MCF 10A (cell line): ENCODE measurements at regions not wholly inside any gene's neighbourhood (a gene's known extent, or its start where the extent isn't known, plus 50 kb on each side); places are given as distances from the start of the nearest gene placed in this dataset.

Source experiments
- BruUV-seq: library from RNA; stranded (reverse); fragments of 400-500 nt; replicated peaks from 2 replicates; lab custom pipeline; 2021; lab: Mats Ljungman, UMichigan
- CTCF ChIA-PET: fragments of 300-600 bp; sonication (Branson Sonifier 250); formaldehyde crosslinking; extraction: SDS; loops from one replicate; lab custom pipeline; 2021; ENCODE audit warnings: antibody characterized with exemption, inconsistent platforms; lab: Yijun Ruan, JAX
- POLR2A ChIA-PET: fragments of 300-600, 350-650 bp; sonication (Branson Sonifier 250); formaldehyde crosslinking; extraction: SDS; loops from one replicate; lab custom pipeline; 2020; ENCODE audit warnings: antibody characterized with exemption, inconsistent platforms; lab: Yijun Ruan, JAX
- DNase-seq: peaks from one replicate; pipeline ENCODE4 v3.0.0-alpha.2; 2018; ENCODE audit not compliant: unreplicated experiment
- H3K27ac Mint-ChIP-seq: one replicate; pipeline ENCODE4 v1.8.0; 2022; ENCODE audit warnings: mild to moderate bottlenecking, low read depth, mixed read lengths; ENCODE audit not compliant: unreplicated experiment
- H3K27me3 Mint-ChIP-seq: one replicate; pipeline ENCODE4 v1.8.0; 2022; ENCODE audit warnings: mixed read lengths; ENCODE audit not compliant: insufficient read depth, unreplicated experiment
- H3K36me3 Mint-ChIP-seq: one replicate; pipeline ENCODE4 v1.8.0; 2022; ENCODE audit warnings: mild to moderate bottlenecking, moderate library complexity, mixed read lengths; ENCODE audit not compliant: insufficient read depth, unreplicated experiment
- H3K4me1 Mint-ChIP-seq: one replicate; pipeline ENCODE4 v1.8.0; 2022; ENCODE audit warnings: mixed read lengths; ENCODE audit not compliant: insufficient read depth, unreplicated experiment
- H3K4me3 Mint-ChIP-seq: one replicate; pipeline ENCODE4 v1.8.0; 2022; ENCODE audit warnings: mild to moderate bottlenecking, moderate library complexity, mixed read lengths; ENCODE audit not compliant: unreplicated experiment
- H3K9me3 Mint-ChIP-seq: one replicate; pipeline ENCODE4 v1.8.0; 2022; ENCODE audit warnings: mixed read lengths; ENCODE audit not compliant: unreplicated experiment
- CTCF ChIP-seq: fragments of 200-600 bp; IDR thresholded peaks from one replicate; pipeline ENCODE4 v1.8.0; 2022; ENCODE audit warnings: antibody characterized with exemption, mild to moderate bottlenecking; ENCODE audit not compliant: unreplicated experiment
- intact Hi-C: fragments of 100-400 bp; cut with micrococcal nuclease; formaldehyde crosslinking; loops from 2 replicates; pipeline ENCODE4 v1.14.1; 2022

- no peaks in the 10 kb centered on the region for H3K4me1 Mint-ChIP-seq
- no peak for TF ChIP-seq CTCF
- no peaks in the 10 kb centered on the region for H3K36me3 Mint-ChIP-seq
- no peak overlapping the region for H3K27ac Mint-ChIP-seq
- H3K27me3 Mint-ChIP-seq: no peaks in the 10 kb centered on the region
- no peak for DNase-seq
- BruUV-seq: no TSS peak
- CTCF ChIA-PET: no interaction called here
- no peaks in the 10 kb centered on the region for H3K9me3 Mint-ChIP-seq
- intact Hi-C loops: loop anchor here (5.0 kb wide), 1 partner anchor 195 kb away; no protein-coding TSS in a partner anchor
- no peak overlapping the region for H3K4me3 Mint-ChIP-seq
- POLR2A ChIA-PET: no interaction called here
Observed at GRCh38 chr20:11697055-11697454, 220.6 kb upstream of the BTBD3 start.

- Mint-ChIP-seq H3K27me3 (no peaks in the 10 kb centered on the region), H3K27ac (no peak overlapping the region), H3K4me3 (no peak overlapping the region), H3K4me1 (no peaks in the 10 kb centered on the region), H3K36me3 (no peaks in the 10 kb centered on the region), H3K9me3 (no peaks in the 10 kb centered on the region)
- no peak for TF ChIP-seq CTCF
- ChIA-PET CTCF (interaction anchor here (1.7 kb wide), 1 partner anchor 22 kb away, joined by 5 read pairs; no protein-coding TSS in a partner anchor), POLR2A (interaction anchor here (0.8 kb wide), 1 partner anchor 195 kb away, joined by 4 read pairs; no protein-coding TSS in a partner anchor)
- no peak for DNase-seq
- no TSS peak for BruUV-seq
- intact Hi-C loops: loop anchor here (5.0 kb wide), 1 partner anchor 195 kb away; no protein-coding TSS in a partner anchor
Observed at GRCh38 chr20:11697646-11698045, 220.0 kb upstream of the BTBD3 start.

GRCh38 chr20:11698124-11698523 lies 219.6 kb upstream of the BTBD3 start:
- no TSS peak for BruUV-seq
- H3K4me1 Mint-ChIP-seq: no peaks in the 10 kb centered on the region
- intact Hi-C loops: loop anchor here (5.0 kb wide), 1 partner anchor 194 kb away; no protein-coding TSS in a partner anchor
- no peaks in the 10 kb centered on the region for H3K36me3 Mint-ChIP-seq
- no peaks in the 10 kb centered on the region for H3K27me3 Mint-ChIP-seq
- DNase-seq: no peak
- H3K4me3 Mint-ChIP-seq: no peak overlapping the region
- no peak overlapping the region for H3K27ac Mint-ChIP-seq
- H3K9me3 Mint-ChIP-seq: no peaks in the 10 kb centered on the region
- CTCF ChIA-PET: interaction anchor here (0.6 to 1.7 kb wide), 3 partner anchors 19 to 22 kb away, joined by 3 to 7 read pairs (median 5); no protein-coding TSS in a partner anchor
- POLR2A ChIA-PET: interaction anchor here (0.8 kb wide), 1 partner anchor 194 kb away, joined by 4 read pairs; no protein-coding TSS in a partner anchor
- no peak for TF ChIP-seq CTCF

GRCh38 chr20:11700831-11701230 lies 216.9 kb upstream of the BTBD3 start:
- DNase-seq: no peak
- H3K27ac Mint-ChIP-seq: no peak overlapping the region
- intact Hi-C loops: no loop called here
- no peak overlapping the region for H3K4me3 Mint-ChIP-seq
- ChIA-PET POLR2A (no interaction called here), CTCF (interaction anchor here (0.6 to 1.2 kb wide), 4 partner anchors 11 to 1030 kb away, joined by 3 to 6 read pairs (median 3); no protein-coding TSS in a partner anchor)
- H3K36me3 Mint-ChIP-seq: no peaks in the 10 kb centered on the region
- TF ChIP-seq CTCF: no peak
- BruUV-seq: no TSS peak
- H3K4me1 Mint-ChIP-seq: no peaks in the 10 kb centered on the region
- H3K9me3 Mint-ChIP-seq: no peaks in the 10 kb centered on the region
- H3K27me3 Mint-ChIP-seq: no peaks in the 10 kb centered on the region
